A673 (cell line): ENCODE measurements at regions not wholly inside any gene's neighbourhood (a gene's known extent, or its start where the extent isn't known, plus 50 kb on each side); places are given as distances from the start of the nearest gene placed in this dataset.

Experiments used
- BruUV-seq: library from RNA; stranded (reverse); fragments of 400-500 nt; replicated peaks from 2 replicates; lab custom pipeline; 2021; lab: Mats Ljungman, UMichigan
- CTCF ChIA-PET: fragments of 300-600 bp; sonication (Branson Sonifier 250); formaldehyde crosslinking; loops from one replicate; lab custom pipeline; 2022; ENCODE audit warnings: antibody characterized with exemption; lab: Charles Lee
- POLR2A ChIA-PET: fragments of 300-600 bp; sonication (Branson Sonifier 250); formaldehyde crosslinking; loops from one replicate; lab custom pipeline; 2022; ENCODE audit warnings: antibody characterized with exemption; ENCODE audit not compliant: low non-redundant PET; lab: Charles Lee
- DNase-seq: peaks from one replicate; pipeline ENCODE4 v3.0.0-alpha.2; 2015; ENCODE audit warnings: low spot score
- H3K27ac ChIP-seq: fragments of 200-600 bp; sonication (generic); 2 replicates; pipeline ENCODE4 v1.5.1; 2016; ENCODE audit warnings: mixed run types, low read depth, mild to moderate bottlenecking, mixed read lengths, antibody characterized with exemption, low read length; ENCODE audit not compliant: poor library complexity, severe bottlenecking
- H3K27me3 ChIP-seq: fragments of 200-600 bp; sonication (generic); replicated peaks from 2 replicates; pipeline ENCODE4 v1.6.1; 2017; ENCODE audit warnings: mixed run types, low read depth, mild to moderate bottlenecking, mixed read lengths, antibody characterized with exemption, low read length; ENCODE audit not compliant: insufficient read depth, poor library complexity
- H3K36me3 ChIP-seq: fragments of 200-600 bp; sonication (generic); 2 replicates; pipeline ENCODE4 v1.6.1; 2016; ENCODE audit warnings: mixed run types, mild to moderate bottlenecking, mixed read lengths, antibody characterized with exemption, low read length; ENCODE audit not compliant: insufficient read depth, poor library complexity, severe bottlenecking
- H3K4me1 ChIP-seq: fragments of 200-600 bp; sonication (generic); 2 replicates; pipeline ENCODE4 v1.6.1; 2017; ENCODE audit warnings: mixed run types, mild to moderate bottlenecking, mixed read lengths, antibody characterized with exemption, low read length; ENCODE audit not compliant: insufficient read depth, poor library complexity, severe bottlenecking
- H3K4me3 ChIP-seq: fragments of 200-600 bp; sonication (generic); 2 replicates; pipeline ENCODE4 v1.5.1; 2016; ENCODE audit warnings: low read depth, mixed run types, mild to moderate bottlenecking, mixed read lengths, low read length; ENCODE audit not compliant: poor library complexity, severe bottlenecking
- H3K9me3 ChIP-seq: fragments of 200-600 bp; sonication (generic); 2 replicates; pipeline ENCODE4 v1.6.1; 2016; ENCODE audit warnings: mixed run types, low read depth, mild to moderate bottlenecking, mixed read lengths, antibody characterized with exemption, low read length; ENCODE audit not compliant: poor library complexity, severe bottlenecking
- EZH2 ChIP-seq: fragments of 200-600 bp; sonication (generic); IDR thresholded peaks from 2 replicates; pipeline ENCODE4 v1.6.1; 2017; ENCODE audit warnings: borderline replicate concordance, low read depth, mild to moderate bottlenecking, mixed read lengths, antibody characterized with exemption, low read length; ENCODE audit not compliant: poor library complexity, severe bottlenecking
- intact Hi-C: fragments of 100-400 bp; cut with micrococcal nuclease; formaldehyde crosslinking; loops from one replicate; pipeline ENCODE4 v1.10.0; 2022; ENCODE audit not compliant: unreplicated experiment
- TF ChIP-seq, protein P1 (sequence below): fragments of 300-800, 200-600 bp; sonication (generic); conservative IDR thresholded peaks from 2 replicates; pipeline ENCODE4 v1.5.1; 2017; ENCODE audit warnings: low read depth, mild to moderate bottlenecking, antibody characterized with exemption, low read length, moderate library complexity, mixed read lengths

- TF ChIP-seq, protein P1, sequence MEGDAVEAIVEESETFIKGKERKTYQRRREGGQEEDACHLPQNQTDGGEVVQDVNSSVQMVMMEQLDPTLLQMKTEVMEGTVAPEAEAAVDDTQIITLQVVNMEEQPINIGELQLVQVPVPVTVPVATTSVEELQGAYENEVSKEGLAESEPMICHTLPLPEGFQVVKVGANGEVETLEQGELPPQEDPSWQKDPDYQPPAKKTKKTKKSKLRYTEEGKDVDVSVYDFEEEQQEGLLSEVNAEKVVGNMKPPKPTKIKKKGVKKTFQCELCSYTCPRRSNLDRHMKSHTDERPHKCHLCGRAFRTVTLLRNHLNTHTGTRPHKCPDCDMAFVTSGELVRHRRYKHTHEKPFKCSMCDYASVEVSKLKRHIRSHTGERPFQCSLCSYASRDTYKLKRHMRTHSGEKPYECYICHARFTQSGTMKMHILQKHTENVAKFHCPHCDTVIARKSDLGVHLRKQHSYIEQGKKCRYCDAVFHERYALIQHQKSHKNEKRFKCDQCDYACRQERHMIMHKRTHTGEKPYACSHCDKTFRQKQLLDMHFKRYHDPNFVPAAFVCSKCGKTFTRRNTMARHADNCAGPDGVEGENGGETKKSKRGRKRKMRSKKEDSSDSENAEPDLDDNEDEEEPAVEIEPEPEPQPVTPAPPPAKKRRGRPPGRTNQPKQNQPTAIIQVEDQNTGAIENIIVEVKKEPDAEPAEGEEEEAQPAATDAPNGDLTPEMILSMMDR, result no peak
- no peak for TF ChIP-seq EZH2
- BruUV-seq, result no TSS peak
- H3K27me3 ChIP-seq, result peaks cover 15% of the 10 kb centered on the region
- no peaks in the 10 kb centered on the region for H3K36me3 ChIP-seq
- intact Hi-C loops, result no loop called here
- H3K27ac ChIP-seq, result no peak overlapping the region
- H3K4me1 ChIP-seq, result peaks cover 7% of the 10 kb centered on the region
- DNase-seq, result no peak
- ChIA-PET CTCF (no interaction called here), POLR2A (no interaction called here)
- H3K9me3 ChIP-seq, result no peaks in the 10 kb centered on the region
- H3K4me3 ChIP-seq, result no peak overlapping the region
Observed at GRCh38 chr3:113058188-113058587, 67.4 kb downstream of the GTPBP8 start.

DNA sequence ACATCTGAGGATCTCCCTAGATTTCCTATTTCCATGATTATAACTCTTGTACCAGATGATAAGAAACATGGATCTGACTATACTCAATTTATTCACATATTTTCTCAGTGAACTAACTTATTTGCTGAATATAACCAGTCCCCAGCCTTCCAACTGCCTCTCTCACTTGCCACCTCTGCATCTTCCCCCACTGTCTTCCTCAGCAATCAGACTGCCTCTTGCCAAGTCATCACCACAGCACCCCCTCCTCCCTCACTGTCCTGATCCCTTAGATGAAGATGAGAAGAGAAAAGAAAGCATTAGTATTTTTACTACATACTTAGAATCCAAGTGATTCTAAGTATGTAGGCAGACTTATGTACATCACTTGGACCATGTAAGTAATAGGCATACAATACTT lies 71.9 kb downstream of the GTPBP8 start:
- no TSS peak for BruUV-seq
- Histone ChIP-seq H3K36me3 (no peaks in the 10 kb centered on the region), H3K4me1 (no peaks in the 10 kb centered on the region), H3K27me3 (no peaks in the 10 kb centered on the region), H3K4me3 (no peak overlapping the region), H3K9me3 (no peaks in the 10 kb centered on the region), H3K27ac (no peak overlapping the region)
- intact Hi-C loops, result no loop called here
- no peak for DNase-seq
- ChIA-PET CTCF (no interaction called here), POLR2A (no interaction called here)
- TF ChIP-seq, protein P1, result no peak
- no peak for TF ChIP-seq EZH2

GRCh38 chr3:113063126-113063894 lies 72.5 kb downstream of the GTPBP8 start:
- CTCF ChIA-PET, result no interaction called here

More at GRCh38 chr3:113063126-113063894, 72.5 kb downstream of the GTPBP8 start:
- H3K27me3 ChIP-seq, result no peaks in the 10 kb centered on the region
- DNase-seq, result no peak
- TF ChIP-seq, protein P1, result no peak
- no peak for TF ChIP-seq EZH2
- POLR2A ChIA-PET, result no interaction called here
- H3K4me3 ChIP-seq, result no peak overlapping the region
- no peaks in the 10 kb centered on the region for H3K36me3 ChIP-seq
- no peaks in the 10 kb centered on the region for H3K9me3 ChIP-seq
- intact Hi-C loops, result no loop called here
- BruUV-seq, result no TSS peak
- no peak overlapping the region for H3K27ac ChIP-seq
- H3K4me1 ChIP-seq, result no peaks in the 10 kb centered on the region
